ENCODE measurements at regions not wholly inside any gene's neighbourhood (a gene's known extent, or its start where the extent isn't known, plus 50 kb on each side); places are given as distances from the start of the nearest gene placed in this dataset.

DNA sequence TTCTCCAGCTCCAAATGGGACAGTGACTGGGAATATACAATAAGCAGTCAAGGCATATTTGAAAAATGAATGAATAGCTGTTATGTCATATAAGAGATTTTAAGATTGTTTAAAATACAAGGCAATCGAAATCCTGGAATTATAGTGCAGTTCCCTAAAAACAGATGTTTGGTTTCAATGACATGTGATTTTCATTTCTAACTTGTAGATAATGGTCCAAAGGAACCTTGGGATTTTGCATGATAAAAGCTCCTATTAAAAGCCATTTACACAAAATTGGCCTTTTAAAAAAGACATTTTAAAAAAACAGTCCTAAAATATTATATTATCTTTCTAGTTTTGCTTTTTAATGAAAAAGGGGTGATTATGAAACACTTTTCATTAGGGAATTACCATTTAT lies 905.1 kb downstream of the GALC start:
- Histone ChIP-seq H3K9me3 (no peaks in the 10 kb centered on the region), H3K27me3 (no peaks in the 10 kb centered on the region), H3K36me3 (no peaks in the 10 kb centered on the region), H3K4me1 (no peaks in the 10 kb centered on the region), H3K4me3 (no peak overlapping the region), H3K9ac (ENCODE audit: low read depth in 2 of 2, low read length in 2 of 2) (no peak overlapping the region), H3K27ac (no peak overlapping the region)
- DNase-seq, result no peak
- TF ChIP-seq CTCF (IDR thresholded peaks at IDR 0.05), result no peak
- intact Hi-C loops (cut with DNase I), result no loop called here

DNA sequence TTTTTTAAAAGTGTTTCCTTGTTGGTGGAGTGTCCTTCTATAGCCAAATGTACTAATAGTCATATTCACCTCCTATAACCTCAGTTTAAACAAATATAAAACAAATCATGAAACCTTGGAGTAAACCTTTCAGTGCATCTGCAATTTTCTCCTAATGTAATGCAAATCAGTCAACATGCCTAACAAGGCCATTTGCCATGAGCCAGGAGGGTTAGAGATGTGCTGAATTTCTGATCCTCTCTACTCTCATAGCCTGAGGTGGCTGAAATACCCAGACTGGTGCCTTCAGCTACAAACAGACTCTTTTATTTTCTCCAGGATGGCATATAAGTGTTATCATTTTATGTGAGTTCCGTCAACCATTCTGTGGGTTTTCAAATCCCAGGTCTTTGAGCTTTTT lies 908.1 kb downstream of the GALC start:
- no peak overlapping the region for H3K27ac ChIP-seq
- no peak for DNase-seq

GRCh38 chr14:87082917-87083316 lies 910.1 kb downstream of the GALC start:
- Histone ChIP-seq H3K36me3 (no peaks in the 10 kb centered on the region), H3K9ac (ENCODE audit: low read depth in 2 of 2, low read length in 2 of 2) (no peak overlapping the region), H3K4me3 (no peak overlapping the region), H3K9me3 (no peaks in the 10 kb centered on the region), H3K4me1 (no peaks in the 10 kb centered on the region), H3K27me3 (no peaks in the 10 kb centered on the region), H3K27ac (no peak overlapping the region)
- no peak for DNase-seq
- TF ChIP-seq CTCF (IDR thresholded peaks at IDR 0.05), result no peak
- intact Hi-C loops (cut with DNase I), result no loop called here

More for the DNA sequence above, 908.1 kb downstream of the GALC start:
- H3K4me1 ChIP-seq, result no peaks in the 10 kb centered on the region
- no peaks in the 10 kb centered on the region for H3K27me3 ChIP-seq
- H3K9ac ChIP-seq (ENCODE audit: low read depth in 2 of 2, low read length in 2 of 2), result no peak overlapping the region
- intact Hi-C loops (cut with DNase I), result no loop called here
- no peak for TF ChIP-seq CTCF (IDR thresholded peaks at IDR 0.05)
- no peaks in the 10 kb centered on the region for H3K36me3 ChIP-seq
- H3K9me3 ChIP-seq, result no peaks in the 10 kb centered on the region
- no peak overlapping the region for H3K4me3 ChIP-seq

- H3K4me1 ChIP-seq, result no peaks in the 10 kb centered on the region
- intact Hi-C loops (cut with DNase I), result no loop called here
- H3K9ac ChIP-seq (ENCODE audit: low read depth in 2 of 2, low read length in 2 of 2), result no peak overlapping the region
- no peak overlapping the region for H3K27ac ChIP-seq
- no peaks in the 10 kb centered on the region for H3K9me3 ChIP-seq
- no peak for DNase-seq
- no peak for TF ChIP-seq CTCF (IDR thresholded peaks at IDR 0.05)
- H3K4me3 ChIP-seq, result no peak overlapping the region
- no peaks in the 10 kb centered on the region for H3K27me3 ChIP-seq
- no peaks in the 10 kb centered on the region for H3K36me3 ChIP-seq
Measured at GRCh38 chr14:87081004-87081403, 912.0 kb downstream of the GALC start.

GRCh38 chr14:87080146-87080545 lies 912.8 kb downstream of the GALC start:
- Histone ChIP-seq H3K27ac (no peak overlapping the region), H3K9me3 (no peaks in the 10 kb centered on the region), H3K4me3 (no peak overlapping the region), H3K36me3 (no peaks in the 10 kb centered on the region), H3K4me1 (no peaks in the 10 kb centered on the region), H3K9ac (ENCODE audit: low read depth in 2 of 2, low read length in 2 of 2) (no peak overlapping the region), H3K27me3 (no peaks in the 10 kb centered on the region)
- intact Hi-C loops (cut with DNase I), result no loop called here
- DNase-seq, result no peak
- no peak for TF ChIP-seq CTCF (IDR thresholded peaks at IDR 0.05)

DNA sequence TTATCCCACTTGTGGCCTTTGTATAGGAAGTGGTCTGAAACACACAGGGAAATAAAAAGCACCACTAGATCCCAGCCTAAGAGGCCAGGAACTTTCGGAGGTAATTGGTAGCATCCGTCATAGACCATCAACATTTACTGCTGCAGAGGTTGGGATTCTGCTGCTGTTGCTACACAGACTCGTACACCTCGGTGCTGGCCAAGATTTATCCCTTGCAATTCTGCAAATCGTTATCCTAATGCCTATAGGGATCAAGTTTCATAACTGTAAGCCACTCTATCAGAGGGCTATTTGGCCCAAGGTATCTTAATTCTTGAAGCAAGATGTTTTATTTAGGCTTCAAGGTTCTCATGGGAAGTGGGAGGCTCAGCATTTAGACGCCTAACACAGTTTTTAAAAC lies 913.6 kb downstream of the GALC start:
- no peak for DNase-seq
- Histone ChIP-seq H3K9ac (ENCODE audit: low read depth in 2 of 2, low read length in 2 of 2) (no peak overlapping the region), H3K27me3 (no peaks in the 10 kb centered on the region), H3K4me3 (no peak overlapping the region), H3K4me1 (no peaks in the 10 kb centered on the region), H3K36me3 (no peaks in the 10 kb centered on the region), H3K27ac (no peak overlapping the region), H3K9me3 (no peaks in the 10 kb centered on the region)
- no peak for TF ChIP-seq CTCF (IDR thresholded peaks at IDR 0.05)
- intact Hi-C loops (cut with DNase I), result no loop called here

Data from colonic mucosa (tissue), 4 donors.